ENCODE measurements at regions not wholly inside any gene's neighbourhood (a gene's known extent, or its start where the extent isn't known, plus 50 kb on each side); places are given as distances from the start of the nearest gene placed in this dataset.

- H3K27ac ChIP-seq (ENCODE audit: low read depth, low read length), result no peak overlapping the region
- no peaks in the 10 kb centered on the region for H3K4me1 ChIP-seq (ENCODE audit: control insufficient read depth, insufficient read depth, low read length)
- no peaks in the 10 kb centered on the region for H3K36me3 ChIP-seq (ENCODE audit: control insufficient read depth, insufficient read depth, low read length)
- H3K27me3 ChIP-seq (ENCODE audit: control insufficient read depth, insufficient read depth, low read length), result no peaks in the 10 kb centered on the region
- no peak overlapping the region for H3K4me3 ChIP-seq (ENCODE audit: low read depth, low read length)
- no peaks in the 10 kb centered on the region for H3K9me3 ChIP-seq (ENCODE audit: control insufficient read depth, insufficient read depth, low read length)
- H3K9ac ChIP-seq (ENCODE audit: low read depth, low read length), result no peak overlapping the region
Observed at GRCh38 chr2:221833966-221834365, 261.9 kb upstream of the EPHA4 start.

GRCh38 chr2:221831051-221831450 is 258.9 kb upstream of the EPHA4 start:
- Histone ChIP-seq H3K27ac (ENCODE audit: low read depth, low read length) (no peak overlapping the region), H3K9me3 (ENCODE audit: control insufficient read depth, insufficient read depth, low read length) (no peaks in the 10 kb centered on the region), H3K27me3 (ENCODE audit: control insufficient read depth, insufficient read depth, low read length) (no peaks in the 10 kb centered on the region), H3K9ac (ENCODE audit: low read depth, low read length) (no peak overlapping the region), H3K4me1 (ENCODE audit: control insufficient read depth, insufficient read depth, low read length) (no peaks in the 10 kb centered on the region), H3K4me3 (ENCODE audit: low read depth, low read length) (no peak overlapping the region), H3K36me3 (ENCODE audit: control insufficient read depth, insufficient read depth, low read length) (no peaks in the 10 kb centered on the region)

- H3K9me3 ChIP-seq (ENCODE audit: control insufficient read depth, insufficient read depth, low read length), result no peaks in the 10 kb centered on the region
- H3K4me1 ChIP-seq (ENCODE audit: control insufficient read depth, insufficient read depth, low read length), result peaks cover 14% of the 10 kb centered on the region
- no peaks in the 10 kb centered on the region for H3K27me3 ChIP-seq (ENCODE audit: control insufficient read depth, insufficient read depth, low read length)
- H3K36me3 ChIP-seq (ENCODE audit: control insufficient read depth, insufficient read depth, low read length), result no peaks in the 10 kb centered on the region
- H3K4me3 ChIP-seq (ENCODE audit: low read depth, low read length), result no peak overlapping the region
- H3K27ac ChIP-seq (ENCODE audit: low read depth, low read length), result no peak overlapping the region
- no peak overlapping the region for H3K9ac ChIP-seq (ENCODE audit: low read depth, low read length)
Observed at GRCh38 chr2:221822416-221822815, 250.3 kb upstream of the EPHA4 start.

GRCh38 chr2:221818616-221819320 is 246.7 kb upstream of the EPHA4 start:
- no peaks in the 10 kb centered on the region for H3K36me3 ChIP-seq (ENCODE audit: control insufficient read depth, insufficient read depth, low read length)
- peaks cover 14% of the 10 kb centered on the region for H3K4me1 ChIP-seq (ENCODE audit: control insufficient read depth, insufficient read depth, low read length)
- H3K4me3 ChIP-seq (ENCODE audit: low read depth, low read length), result no peak overlapping the region

GRCh38 chr2:221817878-221818277 is 245.8 kb upstream of the EPHA4 start:
- Histone ChIP-seq H3K9me3 (ENCODE audit: control insufficient read depth, insufficient read depth, low read length) (peaks cover 7% of the 10 kb centered on the region; the same call in 1 of the 2 replicates), H3K36me3 (ENCODE audit: control insufficient read depth, insufficient read depth, low read length) (no peaks in the 10 kb centered on the region), H3K4me1 (ENCODE audit: control insufficient read depth, insufficient read depth, low read length) (peaks cover 14% of the 10 kb centered on the region), H3K9ac (ENCODE audit: low read depth, low read length) (no peak overlapping the region), H3K4me3 (ENCODE audit: low read depth, low read length) (no peak overlapping the region), H3K27ac (ENCODE audit: low read depth, low read length) (no peak overlapping the region), H3K27me3 (ENCODE audit: control insufficient read depth, insufficient read depth, low read length) (no peaks in the 10 kb centered on the region)

More at GRCh38 chr2:221818616-221819320, 246.7 kb upstream of the EPHA4 start:
- Histone ChIP-seq H3K27ac (ENCODE audit: low read depth, low read length) (no peak overlapping the region), H3K9me3 (ENCODE audit: control insufficient read depth, insufficient read depth, low read length) (peaks cover 7% of the 10 kb centered on the region; the same call in 1 of the 2 replicates), H3K9ac (ENCODE audit: low read depth, low read length) (no peak overlapping the region), H3K27me3 (ENCODE audit: control insufficient read depth, insufficient read depth, low read length) (no peaks in the 10 kb centered on the region)

- Histone ChIP-seq H3K27ac (ENCODE audit: low read depth, low read length) (no peak overlapping the region), H3K4me3 (ENCODE audit: low read depth, low read length) (no peak overlapping the region), H3K36me3 (ENCODE audit: control insufficient read depth, insufficient read depth, low read length) (no peaks in the 10 kb centered on the region), H3K9ac (ENCODE audit: low read depth, low read length) (no peak overlapping the region), H3K9me3 (ENCODE audit: control insufficient read depth, insufficient read depth, low read length) (peaks cover 7% of the 10 kb centered on the region; the same call in 1 of the 2 replicates), H3K27me3 (ENCODE audit: control insufficient read depth, insufficient read depth, low read length) (no peaks in the 10 kb centered on the region), H3K4me1 (ENCODE audit: control insufficient read depth, insufficient read depth, low read length) (peaks cover 14% of the 10 kb centered on the region)
Observed at GRCh38 chr2:221817052-221817451, 244.9 kb upstream of the EPHA4 start.

GRCh38 chr2:221816566-221816965 is 244.5 kb upstream of the EPHA4 start:
- Histone ChIP-seq H3K4me1 (ENCODE audit: control insufficient read depth, insufficient read depth, low read length) (peaks cover 14% of the 10 kb centered on the region), H3K27ac (ENCODE audit: low read depth, low read length) (no peak overlapping the region), H3K4me3 (ENCODE audit: low read depth, low read length) (no peak overlapping the region), H3K27me3 (ENCODE audit: control insufficient read depth, insufficient read depth, low read length) (no peaks in the 10 kb centered on the region), H3K9ac (ENCODE audit: low read depth, low read length) (no peak overlapping the region), H3K36me3 (ENCODE audit: control insufficient read depth, insufficient read depth, low read length) (no peaks in the 10 kb centered on the region), H3K9me3 (ENCODE audit: control insufficient read depth, insufficient read depth, low read length) (peaks cover 7% of the 10 kb centered on the region; the same call in 1 of the 2 replicates)

- Histone ChIP-seq H3K36me3 (ENCODE audit: control insufficient read depth, insufficient read depth, low read length) (no peaks in the 10 kb centered on the region), H3K27me3 (ENCODE audit: control insufficient read depth, insufficient read depth, low read length) (no peaks in the 10 kb centered on the region), H3K27ac (ENCODE audit: low read depth, low read length) (no peak overlapping the region), H3K9me3 (ENCODE audit: control insufficient read depth, insufficient read depth, low read length) (peaks cover 6% of the 10 kb centered on the region; the same call in 1 of the 2 replicates), H3K4me3 (ENCODE audit: low read depth, low read length) (no peak overlapping the region), H3K9ac (ENCODE audit: low read depth, low read length) (no peak overlapping the region), H3K4me1 (ENCODE audit: control insufficient read depth, insufficient read depth, low read length) (no peaks in the 10 kb centered on the region)
Observed at GRCh38 chr2:221810650-221811049, 238.5 kb upstream of the EPHA4 start.

- no peak overlapping the region for H3K4me3 ChIP-seq (ENCODE audit: low read depth, low read length)
- H3K4me1 ChIP-seq (ENCODE audit: control insufficient read depth, insufficient read depth, low read length), result no peaks in the 10 kb centered on the region
- H3K9me3 ChIP-seq (ENCODE audit: control insufficient read depth, insufficient read depth, low read length), result peaks cover 4% of the 10 kb centered on the region; the same call in 1 of the 2 replicates
- no peak overlapping the region for H3K9ac ChIP-seq (ENCODE audit: low read depth, low read length)
- H3K27ac ChIP-seq (ENCODE audit: low read depth, low read length), result no peak overlapping the region
- no peaks in the 10 kb centered on the region for H3K36me3 ChIP-seq (ENCODE audit: control insufficient read depth, insufficient read depth, low read length)
- no peaks in the 10 kb centered on the region for H3K27me3 ChIP-seq (ENCODE audit: control insufficient read depth, insufficient read depth, low read length)
Observed at GRCh38 chr2:221810245-221810644, 238.1 kb upstream of the EPHA4 start.

- no peaks in the 10 kb centered on the region for H3K36me3 ChIP-seq (ENCODE audit: control insufficient read depth, insufficient read depth, low read length)
- no peaks in the 10 kb centered on the region for H3K27me3 ChIP-seq (ENCODE audit: control insufficient read depth, insufficient read depth, low read length)
- H3K9ac ChIP-seq (ENCODE audit: low read depth, low read length), result no peak overlapping the region
- H3K4me1 ChIP-seq (ENCODE audit: control insufficient read depth, insufficient read depth, low read length), result no peaks in the 10 kb centered on the region
- no peak overlapping the region for H3K4me3 ChIP-seq (ENCODE audit: low read depth, low read length)
- H3K27ac ChIP-seq (ENCODE audit: low read depth, low read length), result no peak overlapping the region
- H3K9me3 ChIP-seq (ENCODE audit: control insufficient read depth, insufficient read depth, low read length), result no peaks in the 10 kb centered on the region
Observed at GRCh38 chr2:221808488-221808887, 236.4 kb upstream of the EPHA4 start.

GRCh38 chr2:221807706-221808105 is 235.6 kb upstream of the EPHA4 start:
- Histone ChIP-seq H3K36me3 (ENCODE audit: control insufficient read depth, insufficient read depth, low read length) (no peaks in the 10 kb centered on the region), H3K4me1 (ENCODE audit: control insufficient read depth, insufficient read depth, low read length) (no peaks in the 10 kb centered on the region), H3K4me3 (ENCODE audit: low read depth, low read length) (no peak overlapping the region), H3K27ac (ENCODE audit: low read depth, low read length) (no peak overlapping the region), H3K27me3 (ENCODE audit: control insufficient read depth, insufficient read depth, low read length) (no peaks in the 10 kb centered on the region), H3K9me3 (ENCODE audit: control insufficient read depth, insufficient read depth, low read length) (no peaks in the 10 kb centered on the region), H3K9ac (ENCODE audit: low read depth, low read length) (no peak overlapping the region)

All from HUES48 (cell line).